Caco-2 (cell line): ENCODE measurements at regions not wholly inside any gene's neighbourhood (a gene's known extent, or its start where the extent isn't known, plus 50 kb on each side); places are given as distances from the start of the nearest gene placed in this dataset.
A peak's percentile ranks its signal among the peaks of the same experiment; 100 is the strongest.

Experiments used
- BruUV-seq: library from RNA; stranded (reverse); fragments of 400-500 nt; replicated peaks from 2 replicates; lab custom pipeline; 2021; lab: Mats Ljungman, UMichigan
- CTCF ChIA-PET: fragments of 300-600 bp; sonication (Branson Sonifier 250); formaldehyde crosslinking; loops from one replicate; lab custom pipeline; 2022; ENCODE audit warnings: antibody characterized with exemption; lab: Charles Lee
- POLR2A ChIA-PET: fragments of 300-600 bp; sonication (Branson Sonifier 250); formaldehyde crosslinking; loops from one replicate; lab custom pipeline; 2022; ENCODE audit warnings: antibody characterized with exemption; lab: Charles Lee
- DNase-seq, 2 experiments: peaks; one replicate each; pipeline versions ENCODE4 v3.0.0 to v3.0.0-alpha.2; 2020 to 2022
- H3K27me3 ChIP-seq: replicated peaks from 2 replicates; pipeline ENCODE4 v1.6.0; 2011; ENCODE audit warnings: low read length; ENCODE audit not compliant: control insufficient read depth, insufficient read depth
- H3K36me3 ChIP-seq: 2 replicates; pipeline ENCODE4 v1.5.1; 2011; ENCODE audit warnings: low read length; ENCODE audit not compliant: control insufficient read depth, insufficient read depth
- H3K4me1 ChIP-seq: fragments of 250-450 bp; sonication (Bioruptor Pico); 2 replicates; pipeline ENCODE4 v1.5.1; 2020; ENCODE audit warnings: mild to moderate bottlenecking
- H3K4me3 ChIP-seq: 2 replicates; pipeline ENCODE4 v1.5.1; 2011; ENCODE audit warnings: low read depth, mild to moderate bottlenecking, control low read depth, low read length
- H3K9me3 ChIP-seq: fragments of 250-450 bp; sonication (Bioruptor Pico); 2 replicates; pipeline ENCODE4 v1.5.1; 2020; ENCODE audit warnings: mild to moderate bottlenecking, moderate library complexity
- H3K27ac Mint-ChIP-seq: one replicate; pipeline ENCODE4 v1.8.0; 2022; ENCODE audit warnings: mixed read lengths; ENCODE audit not compliant: unreplicated experiment
- H3K27me3 Mint-ChIP-seq: one replicate; pipeline ENCODE4 v1.8.0; 2022; ENCODE audit warnings: mixed read lengths; ENCODE audit not compliant: insufficient read depth, unreplicated experiment
- H3K36me3 Mint-ChIP-seq: one replicate; pipeline ENCODE4 v1.8.0; 2022; ENCODE audit warnings: mild to moderate bottlenecking, mixed read lengths; ENCODE audit not compliant: insufficient read depth, unreplicated experiment
- H3K4me1 Mint-ChIP-seq: one replicate; pipeline ENCODE4 v1.8.0; 2022; ENCODE audit warnings: low read depth, mixed read lengths; ENCODE audit not compliant: unreplicated experiment
- H3K4me3 Mint-ChIP-seq: one replicate; pipeline ENCODE4 v1.8.0; 2022; ENCODE audit warnings: mild to moderate bottlenecking, moderate library complexity, mixed read lengths; ENCODE audit not compliant: unreplicated experiment
- H3K9me3 Mint-ChIP-seq: one replicate; pipeline ENCODE4 v1.8.0; 2022; ENCODE audit warnings: mixed read lengths; ENCODE audit not compliant: unreplicated experiment
- CTCF ChIP-seq, 2 experiments: fragments of 200-600 bp in 1 of 2; IDR thresholded peaks; 1 replicate in 1 of 2; 2 replicates in 1 of 2; pipeline versions ENCODE4 v1.5.1 to v1.8.0; 2011 to 2022; ENCODE audit warnings: antibody characterized with exemption in 1 of 2, control low read depth in 1 of 2, inconsistent platforms in 1 of 2, low read depth in 1 of 2, low read length in 1 of 2, mild to moderate bottlenecking in 1 of 2, moderate library complexity in 1 of 2; ENCODE audit not compliant: insufficient read depth in 1 of 2, severe bottlenecking in 1 of 2, unreplicated experiment in 1 of 2
- intact Hi-C: fragments of 100-400 bp; cut with micrococcal nuclease; formaldehyde crosslinking; loops from one replicate; pipeline ENCODE4 v1.10.0; 2022; ENCODE audit not compliant: unreplicated experiment

- Mint-ChIP-seq H3K36me3 (no peaks in the 10 kb centered on the region), H3K27ac (peak overlapping the region; percentile 32), H3K27me3 (no peaks in the 10 kb centered on the region), H3K4me3 (no peak overlapping the region), H3K4me1 (peaks cover 19% of the 10 kb centered on the region), H3K9me3 (peaks cover 19% of the 10 kb centered on the region)
- ChIA-PET CTCF (no interaction called here), POLR2A (no interaction called here)
- Histone ChIP-seq H3K9me3 (no peaks in the 10 kb centered on the region), H3K4me3 (no peak overlapping the region), H3K27me3 (no peaks in the 10 kb centered on the region), H3K36me3 (no peaks in the 10 kb centered on the region), H3K4me1 (peaks cover 27% of the 10 kb centered on the region)
- intact Hi-C loops: no loop called here
- BruUV-seq: no TSS peak
- peak in 1 of 2 experiments; percentile 36 for DNase-seq
- no peak for TF ChIP-seq CTCF (IDR thresholded peaks at IDR 0.05; ENCODE audit: insufficient read depth in 1 of 2, low read depth in 1 of 2, low read length in 1 of 2, severe bottlenecking in 1 of 2, unreplicated experiment in 1 of 2)
Observed at GRCh38 chr4:155478336-155478835, 101.6 kb upstream of the MAP9 start.

GRCh38 chr4:155474758-155475157 lies 98.0 kb upstream of the MAP9 start:
- H3K4me1 ChIP-seq: peaks cover 26% of the 10 kb centered on the region
- ChIA-PET CTCF (interaction anchor here (0.7 to 1.0 kb wide), 2 partner anchors 8 to 9 kb away, joined by 3 read pairs; no protein-coding TSS in a partner anchor), POLR2A (no interaction called here)
- H3K4me1 Mint-ChIP-seq: peaks cover 23% of the 10 kb centered on the region
- no peaks in the 10 kb centered on the region for H3K27me3 ChIP-seq
- H3K27me3 Mint-ChIP-seq: no peaks in the 10 kb centered on the region
- intact Hi-C loops: no loop called here
- no peaks in the 10 kb centered on the region for H3K36me3 ChIP-seq
- no TSS peak for BruUV-seq
- no peak for DNase-seq
- H3K27ac Mint-ChIP-seq: no peak overlapping the region
- no peaks in the 10 kb centered on the region for H3K36me3 Mint-ChIP-seq
- H3K4me3 ChIP-seq: no peak overlapping the region
- TF ChIP-seq CTCF (IDR thresholded peaks at IDR 0.05; ENCODE audit: insufficient read depth in 1 of 2, low read depth in 1 of 2, low read length in 1 of 2, severe bottlenecking in 1 of 2, unreplicated experiment in 1 of 2): no peak
- peaks cover 25% of the 10 kb centered on the region for H3K9me3 Mint-ChIP-seq
- H3K9me3 ChIP-seq: no peaks in the 10 kb centered on the region
- no peak overlapping the region for H3K4me3 Mint-ChIP-seq

- Mint-ChIP-seq H3K4me3 (no peak overlapping the region), H3K9me3 (peaks cover 24% of the 10 kb centered on the region), H3K27me3 (no peaks in the 10 kb centered on the region), H3K4me1 (peaks cover 22% of the 10 kb centered on the region), H3K36me3 (no peaks in the 10 kb centered on the region), H3K27ac (no peak overlapping the region)
- Histone ChIP-seq H3K4me3 (no peak overlapping the region), H3K4me1 (peaks cover 14% of the 10 kb centered on the region), H3K36me3 (no peaks in the 10 kb centered on the region), H3K27me3 (no peaks in the 10 kb centered on the region), H3K9me3 (no peaks in the 10 kb centered on the region)
- BruUV-seq: no TSS peak
- intact Hi-C loops: no loop called here
- CTCF ChIA-PET: no interaction called here
- no peak for DNase-seq
- no peak for TF ChIP-seq CTCF (IDR thresholded peaks at IDR 0.05; ENCODE audit: insufficient read depth in 1 of 2, low read depth in 1 of 2, low read length in 1 of 2, severe bottlenecking in 1 of 2, unreplicated experiment in 1 of 2)
- POLR2A ChIA-PET: no interaction called here
Observed at GRCh38 chr4:155473420-155474095, 96.8 kb upstream of the MAP9 start.
